HEK293 (cell line): ENCODE measurements at regions not wholly inside any gene's neighbourhood (a gene's known extent, or its start where the extent isn't known, plus 50 kb on each side); places are given as distances from the start of the nearest gene placed in this dataset.

Experiments
- CTCF ChIA-PET: fragments of 350-600 bp; formaldehyde crosslinking; extraction: SDS; loops from one replicate; lab custom pipeline; 2021; ENCODE audit warnings: antibody characterized with exemption; lab: Yijun Ruan, JAX
- POLR2A ChIA-PET: fragments of 300-600 bp; formaldehyde crosslinking; extraction: SDS; loops from one replicate; lab custom pipeline; 2020; ENCODE audit warnings: antibody characterized with exemption, inconsistent platforms; lab: Yijun Ruan, JAX
- H3K27ac ChIP-seq: fragments of 200-500 bp; sonication (Bioruptor generic); 2 replicates; pipeline ENCODE4 v1.5.1; 2014; ENCODE audit warnings: low read depth, low read length, control low read depth, inconsistent platforms; ENCODE audit errors: extremely low read depth
- H3K36me3 ChIP-seq, 2 experiments: fragments of 200-500 bp in 1 of 2; sonication (Bioruptor generic) in 1 of 2; 1 replicate in 1 of 2; 2 replicates in 1 of 2; pipeline ENCODE4 v1.5.1; 2014 to 2017; ENCODE audit warnings: inconsistent platforms in 2 of 2, low read length in 2 of 2; ENCODE audit not compliant: control insufficient read depth in 2 of 2, insufficient read depth in 1 of 2
- H3K4me1 ChIP-seq: fragments of 200-500 bp; sonication (Bioruptor generic); 2 replicates; pipeline ENCODE4 v1.5.1; 2014; ENCODE audit warnings: mild to moderate bottlenecking, low read length, inconsistent platforms; ENCODE audit not compliant: control insufficient read depth, insufficient read depth
- H3K4me3 ChIP-seq: 2 replicates; pipeline ENCODE4 v1.5.1; 2011; ENCODE audit warnings: low read depth, mild to moderate bottlenecking, control low read depth, low read length, moderate library complexity
- H3K9me3 ChIP-seq: fragments of 200-500 bp; sonication (Bioruptor generic); 2 replicates; pipeline ENCODE4 v1.5.1; 2014; ENCODE audit warnings: low read depth, low read length, inconsistent platforms; ENCODE audit not compliant: control insufficient read depth, insufficient read depth
- BCL11B ChIP-seq: fragments of 450-650 bp; formaldehyde crosslinking; IDR thresholded peaks from 2 replicates; pipeline ENCODE4 v1.5.1; 2016; ENCODE audit warnings: low read depth, missing biosample characterization, missing genetic modification characterization
- CTCF ChIP-seq: fragments of 450-650 bp; formaldehyde crosslinking; IDR thresholded peaks from 2 replicates; pipeline ENCODE4 v1.5.1; 2016; ENCODE audit warnings: missing biosample characterization, missing genetic modification characterization
- FEZF1 ChIP-seq: fragments of 450-650 bp; formaldehyde crosslinking; IDR thresholded peaks from 2 replicates; pipeline ENCODE4 v1.5.1; 2016; ENCODE audit warnings: missing biosample characterization, missing genetic modification characterization
- GLIS1 ChIP-seq: fragments of 450-650 bp; formaldehyde crosslinking; IDR thresholded peaks from 2 replicates; pipeline ENCODE4 v1.5.1; 2016; ENCODE audit warnings: missing biosample characterization, missing genetic modification characterization
- GLIS2 ChIP-seq: fragments of 450-650 bp; formaldehyde crosslinking; IDR thresholded peaks from 2 replicates; pipeline ENCODE4 v1.5.1; 2016; ENCODE audit warnings: missing biosample characterization, missing genetic modification characterization
- HIC1 ChIP-seq: fragments of 450-650 bp; formaldehyde crosslinking; IDR thresholded peaks from 2 replicates; pipeline ENCODE4 v1.5.1; 2016; ENCODE audit warnings: missing biosample characterization, missing genetic modification characterization
- HOXD13 ChIP-seq: sonication (generic); formaldehyde crosslinking; IDR thresholded peaks from 2 replicates; pipeline ENCODE4 v1.8.0; 2022; ENCODE audit warnings: missing genetic modification reagents, borderline replicate concordance
- IKZF3 ChIP-seq: fragments of 450-650 bp; IDR thresholded peaks from 2 replicates; pipeline ENCODE4 v1.5.0; 2018; ENCODE audit warnings: missing biosample characterization, mild to moderate bottlenecking, missing genetic modification characterization, moderate library complexity
- MZF1 ChIP-seq: fragments of 450-650 bp; formaldehyde crosslinking; IDR thresholded peaks from 2 replicates; pipeline ENCODE4 v1.5.1; 2017; ENCODE audit warnings: missing biosample characterization, missing genetic modification characterization, borderline replicate concordance
- SCRT2 ChIP-seq: fragments of 450-650 bp; formaldehyde crosslinking; IDR thresholded peaks from 2 replicates; pipeline ENCODE4 v1.5.1; 2016; ENCODE audit warnings: missing biosample characterization, missing genetic modification characterization
- ZBTB21 ChIP-seq: fragments of 450-650 bp; formaldehyde crosslinking; IDR thresholded peaks from 2 replicates; pipeline ENCODE4 v1.5.1; 2017; ENCODE audit warnings: missing biosample characterization, missing genetic modification characterization
- ZBTB49 ChIP-seq: fragments of 450-650 bp; formaldehyde crosslinking; IDR thresholded peaks from 2 replicates; pipeline ENCODE4 v1.5.1; 2016; ENCODE audit warnings: missing biosample characterization, missing genetic modification characterization, low read depth
- ZFP41 ChIP-seq: fragments of 450-650 bp; formaldehyde crosslinking; IDR thresholded peaks from 2 replicates; pipeline ENCODE4 v1.5.1; 2016; ENCODE audit warnings: missing biosample characterization, missing genetic modification characterization, borderline replicate concordance
- ZNF114 ChIP-seq: fragments of 450-650 bp; formaldehyde crosslinking; IDR thresholded peaks from 2 replicates; pipeline ENCODE4 v1.5.0; 2017; ENCODE audit warnings: missing biosample characterization, missing genetic modification characterization
- ZNF174 ChIP-seq: fragments of 450-650 bp; formaldehyde crosslinking; IDR thresholded peaks from 2 replicates; pipeline ENCODE4 v1.5.0; 2017; ENCODE audit warnings: missing biosample characterization, mild to moderate bottlenecking, missing genetic modification characterization
- ZNF223 ChIP-seq: fragments of 450-650 bp; formaldehyde crosslinking; IDR thresholded peaks from 2 replicates; pipeline ENCODE4 v1.5.1; 2016; ENCODE audit warnings: missing biosample characterization, missing genetic modification characterization
- ZNF24 ChIP-seq: fragments of 450-650 bp; formaldehyde crosslinking; IDR thresholded peaks from 2 replicates; pipeline ENCODE4 v1.5.1; 2016; ENCODE audit warnings: missing biosample characterization, missing genetic modification characterization
- ZNF311 ChIP-seq: fragments of 450-650 bp; formaldehyde crosslinking; IDR thresholded peaks from 2 replicates; pipeline ENCODE4 v1.5.1; 2017; ENCODE audit warnings: missing biosample characterization, missing genetic modification characterization, borderline replicate concordance
- ZNF366 ChIP-seq: fragments of 450-650 bp; formaldehyde crosslinking; conservative IDR thresholded peaks from 2 replicates; pipeline ENCODE4 v1.5.1; 2016; ENCODE audit warnings: missing biosample characterization, missing genetic modification characterization
- ZNF391 ChIP-seq: fragments of 450-650 bp; formaldehyde crosslinking; IDR thresholded peaks from 2 replicates; pipeline ENCODE4 v1.5.1; 2016; ENCODE audit warnings: low read depth, missing biosample characterization, missing genetic modification characterization, borderline replicate concordance
- ZNF514 ChIP-seq: fragments of 450-650 bp; formaldehyde crosslinking; IDR thresholded peaks from 2 replicates; pipeline ENCODE4 v1.5.1; 2016; ENCODE audit warnings: missing biosample characterization, missing genetic modification characterization
- ZNF549 ChIP-seq: fragments of 450-650 bp; IDR thresholded peaks from 2 replicates; pipeline ENCODE4 v1.5.1; 2018; ENCODE audit warnings: missing biosample characterization, missing genetic modification characterization, mild to moderate bottlenecking, inconsistent platforms, moderate library complexity
- ZNF560 ChIP-seq: fragments of 450-650 bp; formaldehyde crosslinking; IDR thresholded peaks from 2 replicates; pipeline ENCODE4 v1.5.1; 2017; ENCODE audit warnings: missing biosample characterization, missing genetic modification characterization, borderline replicate concordance
- ZNF623 ChIP-seq: fragments of 450-650 bp; formaldehyde crosslinking; IDR thresholded peaks from 2 replicates; pipeline ENCODE4 v1.5.1; 2016; ENCODE audit warnings: missing biosample characterization, missing genetic modification characterization
- ZNF670 ChIP-seq: fragments of 450-650 bp; formaldehyde crosslinking; IDR thresholded peaks from 2 replicates; pipeline ENCODE4 v1.5.1; 2016; ENCODE audit warnings: missing biosample characterization, missing genetic modification characterization, low read depth
- ZNF76 ChIP-seq: fragments of 450-650 bp; formaldehyde crosslinking; IDR thresholded peaks from 2 replicates; pipeline ENCODE4; 2016; ENCODE audit warnings: low read depth, missing biosample characterization, missing genetic modification characterization, borderline replicate concordance
- ZSCAN18 ChIP-seq: fragments of 450-650 bp; formaldehyde crosslinking; IDR thresholded peaks from 2 replicates; pipeline ENCODE4 v1.5.1; 2016; ENCODE audit warnings: missing biosample characterization, missing genetic modification characterization
- ZSCAN5A ChIP-seq: fragments of 450-650 bp; formaldehyde crosslinking; IDR thresholded peaks from 2 replicates; pipeline ENCODE4 v1.5.1; 2016; ENCODE audit warnings: missing biosample characterization, missing genetic modification characterization

GRCh38 chr14:61110316-61111082, 129.5 kb downstream of the SLC38A6 start:
- no peaks in the 10 kb centered on the region for H3K9me3 ChIP-seq
- ChIA-PET POLR2A (no interaction called here), CTCF (interaction anchor here (0.5 to 0.9 kb wide), 2 partner anchors 36 to 486 kb away, joined by 3 to 4 read pairs; no protein-coding TSS in a partner anchor)
- no peaks in the 10 kb centered on the region for H3K4me1 ChIP-seq
- no peak overlapping the region for H3K4me3 ChIP-seq
- TF ChIP-seq HIC1 (tag by site-specific recombination): no peak
- TF ChIP-seq ZNF549: no peak
- no peak for TF ChIP-seq IKZF3
- TF ChIP-seq ZBTB21 (tag by site-specific recombination): no peak
- TF ChIP-seq ZSCAN18: no peak
- no peak for TF ChIP-seq BCL11B (tag by site-specific recombination)
- TF ChIP-seq ZNF560 (tag by site-specific recombination): no peak
- TF ChIP-seq ZSCAN5A (tag by site-specific recombination): no peak
- no peak for TF ChIP-seq ZNF391 (tag by site-specific recombination)
- no peak for TF ChIP-seq ZNF514
- TF ChIP-seq ZNF76: no peak
- TF ChIP-seq ZNF670 (tag by site-specific recombination): no peak
- TF ChIP-seq ZNF114 (tag by site-specific recombination): no peak
- no peak for TF ChIP-seq GLIS1
- no peak for TF ChIP-seq MZF1 (tag by site-specific recombination)
- TF ChIP-seq HOXD13 (CRISPR knock-in tag): no peak
- TF ChIP-seq ZNF24: no peak
- TF ChIP-seq SCRT2 (tag by site-specific recombination): no peak
- TF ChIP-seq ZNF174: no peak
- TF ChIP-seq ZNF623: no peak
- H3K27ac ChIP-seq: no peak overlapping the region
- H3K36me3 ChIP-seq: no peaks in the 10 kb centered on the region

- no peak overlapping the region for H3K27ac ChIP-seq
- no peaks in the 10 kb centered on the region for H3K4me1 ChIP-seq
- CTCF ChIA-PET: interaction anchor here (0.7 kb wide), 1 partner anchor 10 kb away, joined by 3 read pairs; no protein-coding TSS in a partner anchor
- POLR2A ChIA-PET: no interaction called here
- no peak overlapping the region for H3K4me3 ChIP-seq
- no peaks in the 10 kb centered on the region for H3K36me3 ChIP-seq
- no peaks in the 10 kb centered on the region for H3K9me3 ChIP-seq
- no peak for TF ChIP-seq ZNF366 (tag by site-specific recombination)
- no peak for TF ChIP-seq FEZF1 (tag by site-specific recombination)
- TF ChIP-seq MZF1 (tag by site-specific recombination): no peak
- no peak for TF ChIP-seq GLIS2 (tag by site-specific recombination)
- TF ChIP-seq ZFP41 (tag by site-specific recombination): no peak
- no peak for TF ChIP-seq ZBTB49 (tag by site-specific recombination)
- TF ChIP-seq ZNF670 (tag by site-specific recombination): no peak
- TF ChIP-seq CTCF (tag by site-specific recombination): no peak
- no peak for TF ChIP-seq ZNF311 (tag by site-specific recombination)
- TF ChIP-seq ZNF223: no peak
Measured at GRCh38 chr14:61109288-61109687, 128.2 kb downstream of the SLC38A6 start.
